K562 (cell line): ENCODE measurements at regions not wholly inside any gene's neighbourhood (a gene's known extent, or its start where the extent isn't known, plus 50 kb on each side); places are given as distances from the start of the nearest gene placed in this dataset.

Experiments
- AFF4 ChIP-seq: sonication (generic); formaldehyde crosslinking; IDR thresholded peaks from 2 replicates; pipeline ENCODE4 v1.8.0; 2023; ENCODE audit warnings: mild to moderate bottlenecking, missing genetic modification reagents
- CXXC5 ChIP-seq: fragments of 250-450 bp; sonication (Bioruptor Pico); IDR thresholded peaks from 2 replicates; pipeline ENCODE4 v1.8.0; 2022; ENCODE audit warnings: inconsistent platforms, mild to moderate bottlenecking, moderate library complexity
- E2F8 ChIP-seq: fragments of 450-650 bp; IDR thresholded peaks from 2 replicates; pipeline ENCODE4 v1.7.1; 2018; ENCODE audit warnings: mild to moderate bottlenecking, low read depth; ENCODE audit not compliant: partially characterized antibody
- ETV5 ChIP-seq: sonication (generic); formaldehyde crosslinking; IDR thresholded peaks from 2 replicates; pipeline ENCODE4 v1.4.0; 2020; ENCODE audit warnings: low read depth, mild to moderate bottlenecking, missing genetic modification reagents
- FOSL1 ChIP-seq: fragments of 200-800 bp; sonication (Bioruptor generic); conservative IDR thresholded peaks from 2 replicates; pipeline ENCODE4 v1.6.1; 2016; ENCODE audit warnings: missing genetic modification characterization, missing compliant biosample characterization
- HMG20B ChIP-seq: fragments of 250-450 bp; sonication (Bioruptor Pico); IDR thresholded peaks from 2 replicates; pipeline ENCODE4 v1.5.0; 2021; ENCODE audit warnings: mild to moderate bottlenecking
- SAFB ChIP-seq: fragments of 200-400 bp; formaldehyde crosslinking; IDR thresholded peaks from 2 replicates; pipeline ENCODE4 v1.6.1; 2017; ENCODE audit warnings: low read depth, low read length, borderline replicate concordance
- ZBTB11 ChIP-seq, 3 experiments: fragments of 200-800 bp in 1 of 3; fragments of 250-450 bp in 1 of 3; fragments of 450-650 bp in 1 of 3; sonication (Bioruptor Pico) in 1 of 3; sonication (Bioruptor generic) in 1 of 3; formaldehyde crosslinking in 1 of 3; IDR thresholded peaks; 2 replicates each; pipeline versions ENCODE4 v1.6.1 to v1.8.0; 2016 to 2022; ENCODE audit warnings: mild to moderate bottlenecking in 2 of 3, missing genetic modification characterization in 2 of 3, missing compliant biosample characterization in 1 of 3, moderate library complexity in 1 of 3
- ZNF175 ChIP-seq: fragments of 200-800 bp; sonication (Bioruptor generic); IDR thresholded peaks from 2 replicates; pipeline ENCODE4 v1.6.1; 2016; ENCODE audit warnings: low read depth, mild to moderate bottlenecking, missing genetic modification characterization, missing compliant biosample characterization
- ZNF644 ChIP-seq: fragments of 200-800 bp; sonication (Bioruptor generic); IDR thresholded peaks from 2 replicates; pipeline ENCODE4 v1.6.1; 2016; ENCODE audit warnings: low read depth, missing genetic modification characterization, missing compliant biosample characterization
- ZNF655 ChIP-seq: fragments of 250-450 bp; sonication (Bioruptor Pico); IDR thresholded peaks from 2 replicates; pipeline ENCODE4 v1.5.0; 2021
- ZNF740 ChIP-seq, 3 experiments: fragments of 200-800 bp in 1 of 3; sonication (Bioruptor generic) in 1 of 3; sonication (generic) in 1 of 3; formaldehyde crosslinking in 1 of 3; IDR thresholded peaks; 2 replicates each; pipeline versions ENCODE4 v1.6.1 to v1.8.0; 2016 to 2022; ENCODE audit warnings: mild to moderate bottlenecking in 2 of 3, missing compliant biosample characterization in 2 of 3, missing genetic modification characterization in 2 of 3, missing genetic modification reagents in 1 of 3

- TF ChIP-seq E2F8 (peak; percentile 49), HMG20B (CRISPR knock-in tag) (no peak), FOSL1 (tag) (peak; percentile 79), SAFB (no peak), ZNF175 (CRISPR knock-in tag) (peak; percentile 72), ZNF644 (tag) (peak; percentile 92), ZBTB11 (CRISPR knock-in tag; IDR thresholded peaks at IDR 0.05) (peak in 1 of 3 experiments; percentile 39; a peak in 1 of 6 replicates), ETV5 (CRISPR knock-in tag) (peak; percentile 91), ZNF655 (CRISPR knock-in tag) (no peak), CXXC5 (CRISPR knock-in tag) (peak; percentile 84), AFF4 (peak; percentile 88), ZNF740 (CRISPR knock-in tag; IDR thresholded peaks at IDR 0.05) (no peak), ZNF740 (tag; IDR thresholded peaks at IDR 0.05) (peak in 1 of 2 experiments; percentile 73; a peak in 2 of 4 replicates)
Measured at GRCh38 chr3:177359593-177360357, 162.5 kb upstream of the TBL1XR1 start (continued).
